ENCODE measurements at regions not wholly inside any gene's neighbourhood (a gene's known extent, or its start where the extent isn't known, plus 50 kb on each side); places are given as distances from the start of the nearest gene placed in this dataset.

GRCh38 chr12:92007787-92008186, 137.9 kb downstream of the BTG1 start:
- in situ Hi-C loops (cut with HindIII; ENCODE audit: low sequenced_read_pairs): loop anchor here (5.0 to 10.0 kb wide), 2 partner anchors 40 to 193 kb away; no protein-coding TSS in a partner anchor

GRCh38 chr12:92003701-92004100, 141.9 kb downstream of the BTG1 start:
- in situ Hi-C loops (cut with HindIII; ENCODE audit: low sequenced_read_pairs): loop anchor here (10.0 kb wide), 1 partner anchor 189 kb away; no protein-coding TSS in a partner anchor

- in situ Hi-C loops (cut with HindIII; ENCODE audit: low sequenced_read_pairs): loop anchor here (10.0 kb wide), 1 partner anchor 188 kb away; no protein-coding TSS in a partner anchor
Observed at GRCh38 chr12:92002673-92003382, 142.8 kb downstream of the BTG1 start.

- in situ Hi-C loops (cut with HindIII; ENCODE audit: low sequenced_read_pairs): loop anchor here (10.0 kb wide), 1 partner anchor 187 kb away; no protein-coding TSS in a partner anchor
Observed at GRCh38 chr12:92002195-92002649, 143.4 kb downstream of the BTG1 start.

GRCh38 chr12:92000597-92000996, 145.0 kb downstream of the BTG1 start:
- in situ Hi-C loops (cut with HindIII; ENCODE audit: low sequenced_read_pairs): loop anchor here (10.0 kb wide), 1 partner anchor 186 kb away; no protein-coding TSS in a partner anchor

GRCh38 chr12:91999823-92000222, 145.8 kb downstream of the BTG1 start:
- in situ Hi-C loops (cut with HindIII; ENCODE audit: low sequenced_read_pairs): loop anchor here (10.0 kb wide), 1 partner anchor 185 kb away; no protein-coding TSS in a partner anchor

- in situ Hi-C loops (cut with HindIII; ENCODE audit: low sequenced_read_pairs): no loop called here
Observed at GRCh38 chr12:91998316-91998715, 147.3 kb downstream of the BTG1 start.

GRCh38 chr12:91994208-91994797, 151.3 kb downstream of the BTG1 start:
- in situ Hi-C loops (cut with HindIII; ENCODE audit: low sequenced_read_pairs): no loop called here

GRCh38 chr12:91993287-91994017, 152.2 kb downstream of the BTG1 start:
- in situ Hi-C loops (cut with HindIII; ENCODE audit: low sequenced_read_pairs): no loop called here

- in situ Hi-C loops (cut with HindIII; ENCODE audit: low sequenced_read_pairs): no loop called here
Observed at GRCh38 chr12:91991399-91992187, 154.1 kb downstream of the BTG1 start.

- in situ Hi-C loops (cut with HindIII; ENCODE audit: low sequenced_read_pairs): no loop called here
Observed at GRCh38 chr12:91990525-91990924, 155.1 kb downstream of the BTG1 start.

GRCh38 chr12:91989143-91989542, 156.5 kb downstream of the BTG1 start:
- in situ Hi-C loops (cut with HindIII; ENCODE audit: low sequenced_read_pairs): no loop called here

GRCh38 chr12:91988086-91988923, 157.3 kb downstream of the BTG1 start:
- in situ Hi-C loops (cut with HindIII; ENCODE audit: low sequenced_read_pairs): no loop called here

GRCh38 chr12:91986084-91986483, 159.6 kb downstream of the BTG1 start:
- in situ Hi-C loops (cut with HindIII; ENCODE audit: low sequenced_read_pairs): no loop called here

- in situ Hi-C loops (cut with HindIII; ENCODE audit: low sequenced_read_pairs): no loop called here
Observed at GRCh38 chr12:91985002-91985787, 160.5 kb downstream of the BTG1 start.

GRCh38 chr12:91984556-91984955, 161.1 kb downstream of the BTG1 start:
- in situ Hi-C loops (cut with HindIII; ENCODE audit: low sequenced_read_pairs): no loop called here

- in situ Hi-C loops (cut with HindIII; ENCODE audit: low sequenced_read_pairs): no loop called here
Observed at GRCh38 chr12:91983935-91984334, 161.7 kb downstream of the BTG1 start.

- in situ Hi-C loops (cut with HindIII; ENCODE audit: low sequenced_read_pairs): no loop called here
Observed at GRCh38 chr12:91982946-91983345, 162.7 kb downstream of the BTG1 start.

GRCh38 chr12:91980389-91980821, 165.2 kb downstream of the BTG1 start:
- in situ Hi-C loops (cut with HindIII; ENCODE audit: low sequenced_read_pairs): no loop called here

Data from DLD1 (cell line).